Ovary (tissue), 7 donors: ENCODE measurements at regions not wholly inside any gene's neighbourhood (a gene's known extent, or its start where the extent isn't known, plus 50 kb on each side); places are given as distances from the start of the nearest gene placed in this dataset.
"Not testable (repeated sequence)": the region's sequence is repeated elsewhere in the genome, so short reads cannot be mapped to it uniquely, and the experiment has no call there.

Experiments
- DNase-seq, 5 donors: peaks; one replicate each; pipeline ENCODE4 v3.0.0-alpha.2; 2019 to 2020
- H3K27ac ChIP-seq, 2 donors: fragments of 200-600 bp; one replicate each; pipeline versions ENCODE4 v1.5.1 to v1.8.0; 2019 to 2022
- H3K27me3 ChIP-seq: fragments of 200-600 bp; one replicate; pipeline ENCODE4 v1.8.0; 2022
- H3K36me3 ChIP-seq: fragments of 200-600 bp; sonication (generic); one replicate; pipeline ENCODE4 v1.5.1; 2019
- H3K4me1 ChIP-seq: one replicate; pipeline ENCODE4 v1.8.1; 2013; ENCODE audit warnings: mild to moderate bottlenecking, moderate library complexity; ENCODE audit not compliant: insufficient read depth
- H3K4me3 ChIP-seq: fragments of 200-600 bp; sonication (generic); one replicate; pipeline ENCODE4 v1.5.1; 2017
- H3K9me3 ChIP-seq, 2 donors: fragments of 200-600 bp in 1 of 2; sonication (generic) in 1 of 2; one replicate each; pipeline versions ENCODE4 v1.5.1 to v1.8.1; 2013 to 2019; ENCODE audit warnings: mild to moderate bottlenecking in 1 of 2, moderate library complexity in 1 of 2
- EP300 ChIP-seq: sonication (generic); formaldehyde crosslinking; IDR thresholded peaks from one replicate; pipeline ENCODE4 v1.6.1; 2017; ENCODE audit warnings: antibody characterized with exemption
- POLR2A ChIP-seq: fragments of 450-650 bp; IDR thresholded peaks from one replicate; pipeline ENCODE4 v1.6.1; 2017; ENCODE audit warnings: antibody characterized with exemption, mild to moderate bottlenecking, moderate library complexity
- WGBS, 3 donors: extraction: QIAGEN DNeasy Blood & Tissue Kit in 1 of 3; methylation state at CpG; one replicate each; pipeline versions ENCODE4 v1.1.5 to v1.1.7; 2013 to 2017; 5-methylcytosine and 5-hydroxymethylcytosine counted together
- intact Hi-C, 4 donors: fragments of 100-400 bp; cut with DNase I; formaldehyde crosslinking; loops; one replicate each; pipeline versions ENCODE4 v1.11.0 to v1.15.1; 2022 to 2023
- TF ChIP-seq, protein P1 (sequence below), 3 donors: fragments of 450-650 bp in 2 of 3; fragments of 200-600 bp in 1 of 3; IDR thresholded peaks; one replicate each; pipeline versions ENCODE4 v1.5.1 to v1.8.0; 2016 to 2022; ENCODE audit warnings: antibody characterized with exemption in 3 of 3, mild to moderate bottlenecking in 1 of 3
- donor health status: DM: no; HTN: no; CAD: no; lungs with moderate emphysema.
- donor health status: DM: no; HTN: no; CAD: no.
- donor health status: Bipolar disorder and iron deficiency.
- donor health status: DM: no; HTN: no; CAD: no.
- donor health status: DM: yes; HTN: yes; CAD: no.

DNA sequence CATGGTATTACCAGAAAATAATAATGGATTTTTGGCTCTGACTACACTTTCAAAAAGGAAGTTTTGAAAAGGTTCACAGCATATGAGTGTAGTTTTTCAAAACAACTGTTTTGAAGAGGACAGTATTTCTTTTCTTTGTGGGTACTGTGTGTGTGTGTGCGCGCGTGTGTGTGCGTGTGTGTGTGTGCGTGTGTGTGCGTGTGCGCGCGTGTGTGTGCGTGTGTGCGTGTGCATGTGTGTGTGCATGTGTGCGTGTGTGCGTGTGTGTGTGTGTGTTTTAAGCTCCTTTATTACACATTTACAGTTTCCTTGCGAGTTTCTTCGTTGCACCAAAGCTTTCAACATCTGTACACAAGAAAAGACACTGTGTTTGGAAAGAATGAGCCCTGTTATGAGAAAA, 755.4 kb downstream of the SH3BGRL start:
- intact Hi-C loops: no loop called here
- TF ChIP-seq EP300 (no peak), POLR2A (no peak)
- TF ChIP-seq, protein P1, sequence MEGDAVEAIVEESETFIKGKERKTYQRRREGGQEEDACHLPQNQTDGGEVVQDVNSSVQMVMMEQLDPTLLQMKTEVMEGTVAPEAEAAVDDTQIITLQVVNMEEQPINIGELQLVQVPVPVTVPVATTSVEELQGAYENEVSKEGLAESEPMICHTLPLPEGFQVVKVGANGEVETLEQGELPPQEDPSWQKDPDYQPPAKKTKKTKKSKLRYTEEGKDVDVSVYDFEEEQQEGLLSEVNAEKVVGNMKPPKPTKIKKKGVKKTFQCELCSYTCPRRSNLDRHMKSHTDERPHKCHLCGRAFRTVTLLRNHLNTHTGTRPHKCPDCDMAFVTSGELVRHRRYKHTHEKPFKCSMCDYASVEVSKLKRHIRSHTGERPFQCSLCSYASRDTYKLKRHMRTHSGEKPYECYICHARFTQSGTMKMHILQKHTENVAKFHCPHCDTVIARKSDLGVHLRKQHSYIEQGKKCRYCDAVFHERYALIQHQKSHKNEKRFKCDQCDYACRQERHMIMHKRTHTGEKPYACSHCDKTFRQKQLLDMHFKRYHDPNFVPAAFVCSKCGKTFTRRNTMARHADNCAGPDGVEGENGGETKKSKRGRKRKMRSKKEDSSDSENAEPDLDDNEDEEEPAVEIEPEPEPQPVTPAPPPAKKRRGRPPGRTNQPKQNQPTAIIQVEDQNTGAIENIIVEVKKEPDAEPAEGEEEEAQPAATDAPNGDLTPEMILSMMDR (IDR thresholded peaks at IDR 0.05): no peak
- Histone ChIP-seq H3K4me1 (no peaks in the 10 kb centered on the region), H3K36me3 (no peaks in the 10 kb centered on the region), H3K27ac (no peak overlapping the region), H3K27me3 (no peaks in the 10 kb centered on the region), H3K4me3 (no peak overlapping the region), H3K9me3 (no peaks in the 10 kb centered on the region)
- no peak for DNase-seq
- 69 to 76% (median 75%) methylated on average over 15 of the region's 15 CpGs for WGBS, 3 donors

DNA sequence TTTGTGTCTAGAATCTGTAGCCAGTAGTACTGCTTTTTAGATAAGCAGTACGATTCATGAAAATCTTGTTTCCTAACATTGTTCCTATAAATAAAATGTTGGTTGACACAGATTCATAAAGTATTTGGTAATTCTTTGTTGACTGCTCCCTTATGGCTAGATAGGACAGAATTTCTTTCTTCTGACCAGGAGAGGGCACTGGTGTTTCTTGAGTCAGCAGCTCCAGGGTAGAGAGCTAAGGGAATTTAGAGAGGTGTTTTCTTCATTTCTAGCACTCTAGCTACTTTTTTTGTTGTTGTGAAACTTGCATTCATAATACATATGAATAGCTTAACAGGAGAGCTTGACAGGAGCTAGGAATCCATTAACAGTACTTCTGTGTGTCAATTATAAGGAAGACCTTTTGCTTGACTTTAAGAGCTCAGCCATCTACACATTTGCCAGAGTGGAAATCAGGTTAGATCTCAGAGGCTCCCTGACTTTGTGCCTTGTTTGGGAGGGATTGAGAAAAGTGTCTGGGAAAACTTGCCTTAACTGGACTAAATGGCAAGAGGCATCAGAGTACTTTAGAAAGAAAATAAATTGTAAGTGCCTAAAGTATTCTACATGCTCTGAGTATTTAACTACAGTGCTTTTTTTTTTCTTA, 756.1 kb downstream of the SH3BGRL start:
- 0 to 13% (median 11%) methylated on average over 1 of the region's 1 CpG for whole genome bisulfite sequencing, 3 donors
- Histone ChIP-seq H3K9me3 (no peaks in the 10 kb centered on the region), H3K27ac (no peak overlapping the region), H3K4me3 (no peak overlapping the region), H3K4me1 (no peaks in the 10 kb centered on the region), H3K36me3 (no peaks in the 10 kb centered on the region), H3K27me3 (no peaks in the 10 kb centered on the region)
- TF ChIP-seq EP300 (no peak), POLR2A (no peak)
- TF ChIP-seq, protein P1 (IDR thresholded peaks at IDR 0.05): no peak
- no peak for DNase-seq
- intact Hi-C loops: no loop called here

DNA sequence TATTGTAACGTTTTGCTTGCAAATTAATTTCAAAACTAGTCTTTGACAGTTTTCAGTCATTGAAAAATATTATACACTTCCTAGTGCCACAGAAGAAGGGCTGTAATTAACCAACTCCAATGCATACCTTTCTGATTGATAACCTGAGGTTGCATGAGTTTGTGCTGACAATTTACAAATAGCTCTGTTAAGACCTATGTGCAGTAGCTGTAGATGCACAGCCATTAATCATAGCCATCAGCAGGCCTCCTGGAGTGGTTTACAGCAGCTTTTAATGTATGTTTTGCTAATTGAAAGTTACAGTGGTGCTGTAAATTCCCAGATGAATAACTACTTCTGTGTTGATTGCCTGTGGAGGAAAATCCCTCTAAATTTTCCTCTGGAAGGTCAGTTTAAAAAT, 758.1 kb downstream of the SH3BGRL start:
- WGBS, 3 donors: 6 to 14% (median 8%) methylated on average over 1 of the region's 1 CpG
- no peaks in the 10 kb centered on the region for H3K36me3 ChIP-seq
- no peaks in the 10 kb centered on the region for H3K4me1 ChIP-seq
- no peak overlapping the region for H3K27ac ChIP-seq
- no peak overlapping the region for H3K4me3 ChIP-seq
- no peaks in the 10 kb centered on the region for H3K27me3 ChIP-seq
- TF ChIP-seq POLR2A: no peak
- TF ChIP-seq, protein P1 (IDR thresholded peaks at IDR 0.05): no peak
- TF ChIP-seq EP300: no peak
- no peak for DNase-seq
- intact Hi-C loops: no loop called here
- H3K9me3 ChIP-seq: no peaks in the 10 kb centered on the region

DNA sequence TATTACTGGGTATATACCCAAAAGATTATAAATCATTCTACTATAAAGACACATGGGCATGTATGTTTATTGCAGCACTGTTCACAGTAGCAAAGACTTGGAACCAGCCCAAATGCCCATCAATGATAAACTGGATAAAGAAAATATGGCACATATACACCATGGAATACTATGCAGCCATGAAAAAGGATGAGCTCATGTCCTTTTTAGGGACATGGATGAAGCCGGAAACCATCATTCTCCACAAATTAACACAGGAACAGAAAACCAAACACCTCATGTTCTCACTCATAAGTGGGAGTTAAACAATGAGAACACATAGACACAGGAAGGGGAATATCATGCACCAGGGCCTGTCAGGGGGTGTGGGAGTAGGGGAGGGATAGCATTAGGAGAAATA, 772.5 kb downstream of the SH3BGRL start:
- H3K4me3 ChIP-seq, DNase-seq, H3K4me1 ChIP-seq, H3K9me3 ChIP-seq, H3K27me3 ChIP-seq, H3K36me3 ChIP-seq, intact Hi-C loops, H3K27ac ChIP-seq: not testable (repeated sequence)
- 87 to 91% (median 89%) methylated on average over 1 of the region's 1 CpG for WGBS, 3 donors

DNA sequence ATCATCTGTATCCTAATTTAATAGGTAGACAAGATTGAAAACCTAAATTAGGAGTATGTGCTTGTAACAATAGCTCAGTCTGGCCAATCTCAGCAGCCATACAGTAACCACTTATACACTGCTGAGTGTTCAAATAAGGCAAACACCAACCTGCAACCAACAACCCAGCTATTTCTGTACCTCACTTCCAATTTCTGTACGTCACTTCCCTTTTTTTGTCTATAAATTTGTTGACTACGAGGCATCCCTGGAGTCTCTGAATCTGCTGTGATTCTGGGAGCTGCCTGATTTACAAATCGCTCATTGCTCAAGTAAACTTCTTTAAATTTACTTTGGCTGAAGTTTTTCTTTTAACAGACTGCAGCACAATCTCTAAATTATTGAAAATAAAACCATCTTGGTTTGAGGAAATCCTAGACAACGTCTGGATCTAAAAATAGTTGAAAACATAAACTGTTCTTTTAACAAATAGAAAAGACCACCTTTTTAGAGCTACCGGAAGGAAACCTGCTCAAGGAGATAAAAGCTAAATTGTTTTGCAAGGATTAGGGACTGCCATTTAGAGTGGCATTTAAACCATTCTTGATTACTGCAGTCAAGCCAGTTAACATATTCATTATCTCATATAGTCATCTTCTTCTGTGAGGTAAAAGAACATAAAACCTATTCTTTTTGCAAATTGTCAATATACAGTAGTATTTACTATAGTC, 778.1 kb downstream of the SH3BGRL start:
- no peak overlapping the region for H3K27ac ChIP-seq
- no peak for DNase-seq
- intact Hi-C loops: no loop called here
- no peak overlapping the region for H3K4me3 ChIP-seq
- H3K36me3 ChIP-seq: no peaks in the 10 kb centered on the region
- no peaks in the 10 kb centered on the region for H3K27me3 ChIP-seq
- no peaks in the 10 kb centered on the region for H3K9me3 ChIP-seq
- 52 to 62% (median 53%) methylated on average over 5 of the region's 5 CpGs for WGBS, 3 donors
- no peaks in the 10 kb centered on the region for H3K4me1 ChIP-seq
- TF ChIP-seq EP300 (no peak), POLR2A (no peak)
- TF ChIP-seq, protein P1 (IDR thresholded peaks at IDR 0.05): no peak

DNA sequence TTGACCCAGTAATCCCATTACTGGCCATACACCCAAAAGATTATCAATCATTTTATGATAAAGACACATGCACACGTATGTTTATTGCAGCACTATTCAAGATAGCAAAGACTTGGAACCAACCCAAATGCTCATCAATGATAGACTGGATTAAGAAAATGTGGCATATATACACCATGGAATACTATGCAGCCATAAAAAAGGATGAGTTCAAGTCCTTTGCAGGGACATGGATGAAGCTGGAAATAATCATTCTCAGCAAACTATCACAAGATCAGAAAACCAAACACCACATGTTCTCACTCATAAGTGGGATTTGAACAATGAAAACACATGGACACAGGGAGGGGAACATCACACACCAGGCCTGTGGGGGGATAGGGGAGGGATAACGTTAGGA, 785.3 kb downstream of the SH3BGRL start:
- intact Hi-C loops, DNase-seq, H3K9me3 ChIP-seq, H3K4me1 ChIP-seq, H3K36me3 ChIP-seq, H3K4me3 ChIP-seq, H3K27ac ChIP-seq, H3K27me3 ChIP-seq: not testable (repeated sequence)
- WGBS, 3 donors: 57 to 68% (median 63%) methylated on average over 2 of the region's 2 CpGs
